ENCODE measurements at regions not wholly inside any gene's neighbourhood (a gene's known extent, or its start where the extent isn't known, plus 50 kb on each side); places are given as distances from the start of the nearest gene placed in this dataset.
"Not testable (repeated sequence)": the region's sequence is repeated elsewhere in the genome, so short reads cannot be mapped to it uniquely, and the experiment has no call there.

DNA sequence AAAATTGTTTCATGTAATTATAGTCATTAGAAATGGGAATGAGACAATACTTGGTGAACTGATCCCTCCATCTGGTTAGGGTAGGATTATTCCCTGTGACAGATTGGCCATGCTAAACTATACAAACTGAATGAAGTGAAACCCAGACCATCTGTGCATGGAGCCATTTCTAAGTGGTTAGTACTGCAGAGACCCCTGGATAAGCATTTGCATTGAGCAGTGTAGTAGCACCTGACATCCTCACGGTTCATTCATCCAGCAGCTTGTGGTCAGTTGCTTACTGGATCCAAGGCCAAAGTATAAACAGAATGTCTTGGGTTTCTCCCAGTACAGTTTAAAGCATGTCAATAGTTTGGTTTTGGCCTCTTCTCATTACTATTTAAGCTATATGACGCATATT, 93.8 kb upstream of the ARHGAP42 start:
- TF ChIP-seq POLR2A (IDR thresholded peaks at IDR 0.05): no peak
- TF ChIP-seq, protein P1, sequence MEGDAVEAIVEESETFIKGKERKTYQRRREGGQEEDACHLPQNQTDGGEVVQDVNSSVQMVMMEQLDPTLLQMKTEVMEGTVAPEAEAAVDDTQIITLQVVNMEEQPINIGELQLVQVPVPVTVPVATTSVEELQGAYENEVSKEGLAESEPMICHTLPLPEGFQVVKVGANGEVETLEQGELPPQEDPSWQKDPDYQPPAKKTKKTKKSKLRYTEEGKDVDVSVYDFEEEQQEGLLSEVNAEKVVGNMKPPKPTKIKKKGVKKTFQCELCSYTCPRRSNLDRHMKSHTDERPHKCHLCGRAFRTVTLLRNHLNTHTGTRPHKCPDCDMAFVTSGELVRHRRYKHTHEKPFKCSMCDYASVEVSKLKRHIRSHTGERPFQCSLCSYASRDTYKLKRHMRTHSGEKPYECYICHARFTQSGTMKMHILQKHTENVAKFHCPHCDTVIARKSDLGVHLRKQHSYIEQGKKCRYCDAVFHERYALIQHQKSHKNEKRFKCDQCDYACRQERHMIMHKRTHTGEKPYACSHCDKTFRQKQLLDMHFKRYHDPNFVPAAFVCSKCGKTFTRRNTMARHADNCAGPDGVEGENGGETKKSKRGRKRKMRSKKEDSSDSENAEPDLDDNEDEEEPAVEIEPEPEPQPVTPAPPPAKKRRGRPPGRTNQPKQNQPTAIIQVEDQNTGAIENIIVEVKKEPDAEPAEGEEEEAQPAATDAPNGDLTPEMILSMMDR (IDR thresholded peaks at IDR 0.05): no peak

DNA sequence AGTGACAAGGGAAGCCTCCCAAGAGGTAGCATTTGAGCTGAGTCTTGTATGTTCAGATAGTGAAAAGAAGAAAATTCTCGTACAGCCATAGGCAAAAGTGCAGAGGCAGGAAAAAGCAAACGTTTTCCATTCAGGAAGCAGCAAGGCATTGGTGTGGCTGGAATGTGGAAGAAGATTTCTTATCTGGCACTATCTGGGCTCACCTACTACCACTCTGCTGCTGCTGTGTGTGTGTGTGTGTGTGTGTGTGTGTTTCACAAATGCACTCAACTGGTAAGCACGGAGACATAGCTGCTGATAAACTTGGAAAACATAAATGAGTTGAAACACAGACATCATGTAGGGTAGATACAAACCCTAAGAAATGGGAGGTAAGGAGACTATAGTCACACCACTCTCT, 92.8 kb upstream of the ARHGAP42 start:
- Histone ChIP-seq H3K36me3 (replicated peaks in 1 of 2) (no peaks in the 10 kb centered on the region), H3K9me3 (replicated peaks in 1 of 3) (no peaks in the 10 kb centered on the region), H3K4me1 (replicated peaks in 1 of 2) (no peaks in the 10 kb centered on the region), H3K27ac (no peak overlapping the region), H3K27me3 (no peaks in the 10 kb centered on the region), H3K4me3 (no peak overlapping the region)
- WGBS, 4 donors: 45 to 65% (median 54%) methylated on average over 3 of the region's 3 CpGs
- intact Hi-C loops (cut with DNase I): no loop called here
- no peak for TF ChIP-seq POLR2A (IDR thresholded peaks at IDR 0.05)
- TF ChIP-seq, protein P1 (IDR thresholded peaks at IDR 0.05): no peak
- no peak for DNase-seq

More for the DNA sequence above, 93.8 kb upstream of the ARHGAP42 start:
- Histone ChIP-seq H3K36me3 (replicated peaks in 1 of 2) (no peaks in the 10 kb centered on the region), H3K27ac (no peak overlapping the region), H3K4me1 (replicated peaks in 1 of 2) (no peaks in the 10 kb centered on the region), H3K9me3 (replicated peaks in 1 of 3) (no peaks in the 10 kb centered on the region), H3K27me3 (no peaks in the 10 kb centered on the region), H3K4me3 (no peak overlapping the region)
- intact Hi-C loops (cut with DNase I): no loop called here
- 86 to 91% (median 87%) methylated on average over 2 of the region's 2 CpGs for WGBS, 4 donors
- DNase-seq: no peak

DNA sequence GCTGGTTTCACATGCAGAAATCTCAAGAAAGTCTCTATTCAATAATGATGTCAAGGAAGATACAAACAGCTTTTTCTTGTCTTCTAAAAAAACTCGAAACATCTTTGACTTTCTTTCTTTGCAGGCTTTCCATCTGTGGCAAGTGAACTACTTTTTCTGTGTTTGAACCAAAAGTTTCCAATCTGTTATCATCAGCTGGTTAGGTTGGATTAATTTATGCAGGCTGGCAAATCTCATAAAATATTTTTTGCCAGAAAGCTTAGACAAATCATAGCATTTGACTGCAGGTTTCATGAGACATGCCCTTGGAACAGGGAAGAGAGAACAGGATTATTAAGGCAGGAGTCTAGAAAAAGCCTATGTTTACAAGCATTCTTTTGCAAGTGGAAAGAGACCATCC, 86.1 kb upstream of the ARHGAP42 start:
- no peak for DNase-seq
- Histone ChIP-seq H3K36me3 (replicated peaks in 1 of 2) (no peaks in the 10 kb centered on the region), H3K4me1 (replicated peaks in 1 of 2) (no peaks in the 10 kb centered on the region), H3K9me3 (replicated peaks in 1 of 3) (no peaks in the 10 kb centered on the region), H3K4me3 (no peak overlapping the region), H3K27me3 (no peaks in the 10 kb centered on the region), H3K27ac (no peak overlapping the region)
- WGBS, 4 donors: 53 to 73% (median 70%) methylated on average over 1 of the region's 1 CpG
- intact Hi-C loops (cut with DNase I): no loop called here
- TF ChIP-seq, protein P1 (IDR thresholded peaks at IDR 0.05): no peak
- no peak for TF ChIP-seq POLR2A (IDR thresholded peaks at IDR 0.05)

DNA sequence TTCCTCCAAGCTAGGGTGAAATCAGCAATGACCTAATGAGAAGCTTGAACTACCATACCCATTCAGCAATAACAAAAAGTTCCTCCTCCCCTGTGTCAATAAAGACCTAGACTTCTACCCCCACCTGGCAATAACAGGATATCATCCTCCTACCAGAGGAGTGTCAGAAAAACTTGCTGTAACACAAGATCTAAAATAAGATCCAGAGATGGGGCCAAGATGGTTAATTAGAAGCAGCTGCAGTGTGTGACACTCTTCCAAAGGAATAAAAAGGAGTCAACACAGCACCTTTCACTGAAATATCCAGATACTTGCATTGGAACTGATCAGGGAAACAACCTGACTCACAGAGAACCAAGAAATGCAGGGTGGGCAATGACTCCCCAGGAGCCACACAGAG, 84.4 kb upstream of the ARHGAP42 start:
- H3K27ac ChIP-seq: no peak overlapping the region
- H3K4me3 ChIP-seq: no peak overlapping the region
- no peak for DNase-seq
- TF ChIP-seq, protein P1 (IDR thresholded peaks at IDR 0.05): no peak
- TF ChIP-seq POLR2A (IDR thresholded peaks at IDR 0.05): no peak
- no peaks in the 10 kb centered on the region for H3K36me3 ChIP-seq (replicated peaks in 1 of 2)
- no peaks in the 10 kb centered on the region for H3K27me3 ChIP-seq
- intact Hi-C loops (cut with DNase I): no loop called here
- no peaks in the 10 kb centered on the region for H3K9me3 ChIP-seq (replicated peaks in 1 of 3)
- no peaks in the 10 kb centered on the region for H3K4me1 ChIP-seq (replicated peaks in 1 of 2)

DNA sequence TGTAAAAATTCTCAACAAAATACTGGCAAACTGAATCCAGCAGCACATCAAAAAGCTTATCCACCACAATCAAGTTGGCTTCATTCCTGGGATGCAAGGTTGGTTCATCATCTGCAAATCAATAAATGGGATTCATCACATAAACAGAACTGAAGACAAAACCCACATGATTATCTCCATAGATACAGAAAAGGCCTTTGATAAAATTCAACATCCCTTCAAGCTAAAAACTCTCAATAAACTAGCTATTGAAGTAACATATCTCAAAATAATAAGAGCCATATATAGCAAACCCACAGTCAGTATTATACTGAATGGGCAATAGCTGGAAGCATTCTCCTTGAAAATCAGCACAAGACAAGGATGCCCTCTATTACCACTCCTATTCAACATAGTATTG, 79.3 kb upstream of the ARHGAP42 start:
- intact Hi-C loops (cut with DNase I); H3K4me1 ChIP-seq (replicated peaks in 1 of 2); H3K9me3 ChIP-seq (replicated peaks in 1 of 3); DNase-seq; H3K4me3 ChIP-seq; H3K36me3 ChIP-seq (replicated peaks in 1 of 2); H3K27me3 ChIP-seq; H3K27ac ChIP-seq: not testable (repeated sequence)
